GM21576 (cell line): ENCODE measurements at regions not wholly inside any gene's neighbourhood (a gene's known extent, or its start where the extent isn't known, plus 50 kb on each side); places are given as distances from the start of the nearest gene placed in this dataset.

Source experiments
- ATAC-seq: cut with Tn5 transposase; IDR thresholded peaks from one replicate; pipeline ENCODE4 v1.9.1; 2021; ENCODE audit warnings: mild to moderate bottlenecking, moderate library complexity; ENCODE audit not compliant: unreplicated experiment

DNA sequence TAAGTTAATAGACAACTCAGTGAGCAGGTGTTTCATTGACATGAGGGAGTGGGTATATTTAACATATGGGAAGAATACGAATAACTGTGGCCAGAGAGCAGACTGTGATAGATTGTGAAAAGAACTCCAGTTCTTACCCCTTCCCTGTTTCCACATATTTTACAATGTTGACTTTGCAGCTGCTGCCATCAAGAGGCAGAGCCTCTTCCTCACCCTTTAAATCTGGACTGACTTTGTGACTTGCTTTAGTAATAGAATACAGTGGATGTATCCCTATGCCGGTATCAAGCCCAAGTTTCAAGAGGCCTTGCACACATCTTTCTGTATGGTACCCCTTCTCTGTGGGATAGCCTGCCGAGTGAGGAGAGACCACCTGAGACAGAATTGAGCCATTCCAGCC lies 356.7 kb downstream of the ETNK1 start:
- no peak for ATAC-seq

DNA sequence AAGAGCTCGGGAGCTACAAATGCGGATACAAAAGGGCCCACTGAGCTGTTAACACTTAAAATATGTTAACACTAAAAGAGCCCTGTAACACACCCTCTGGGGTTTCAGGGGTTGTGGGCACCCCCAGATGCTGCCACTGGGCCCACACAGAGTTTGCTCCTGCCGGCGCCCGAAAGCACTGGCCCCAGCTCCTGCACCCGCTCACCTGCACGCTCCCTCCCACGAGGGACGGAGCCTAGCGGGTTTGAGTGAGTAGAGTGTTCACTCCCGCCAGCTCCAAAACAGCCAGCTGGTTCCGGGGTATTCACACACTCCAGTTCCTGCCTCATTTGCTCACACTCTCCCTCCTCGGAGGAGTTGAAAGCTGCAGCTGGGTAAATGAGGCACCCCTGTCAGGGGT lies 357.7 kb downstream of the ETNK1 start:
- no peak for ATAC-seq

DNA sequence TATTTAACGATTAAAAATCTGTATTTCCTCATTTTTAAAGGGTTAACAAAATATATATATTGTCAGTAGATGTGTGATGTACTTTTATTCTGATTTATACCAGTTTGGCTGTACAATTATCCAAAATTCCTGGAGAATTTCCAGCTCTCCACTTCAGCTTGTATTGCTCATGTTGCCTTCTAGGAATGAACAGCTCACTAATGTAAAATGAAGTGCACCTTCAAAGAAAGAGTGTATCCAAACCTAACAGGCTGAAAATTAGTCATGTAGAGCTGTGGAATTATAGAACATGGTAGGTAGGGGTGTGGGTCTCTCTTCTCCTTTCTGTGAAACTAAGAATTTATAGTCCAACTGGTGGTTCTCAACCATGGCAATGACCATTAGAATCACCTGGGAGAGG lies 362.0 kb downstream of the ETNK1 start:
- ATAC-seq = no peak

DNA sequence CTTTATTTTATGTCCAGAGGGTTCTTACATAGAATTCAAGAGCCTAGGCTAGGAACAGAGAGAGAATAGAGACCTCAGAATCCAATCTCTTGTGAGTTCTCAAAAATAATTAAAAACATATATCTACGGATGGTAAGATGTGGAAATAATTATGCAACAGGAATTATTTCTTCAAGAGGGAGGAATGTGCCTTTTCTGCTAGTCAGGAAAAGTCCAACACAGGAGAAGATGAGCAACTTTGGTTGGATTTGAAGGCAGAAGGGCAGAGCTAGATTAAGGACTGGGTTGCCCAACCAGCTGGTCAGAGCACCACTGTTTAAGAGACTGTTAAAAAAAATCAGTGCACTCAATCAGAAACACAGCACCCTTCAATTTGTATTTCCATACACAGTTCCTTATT lies 365.5 kb downstream of the ETNK1 start:
- ATAC-seq = no peak

DNA sequence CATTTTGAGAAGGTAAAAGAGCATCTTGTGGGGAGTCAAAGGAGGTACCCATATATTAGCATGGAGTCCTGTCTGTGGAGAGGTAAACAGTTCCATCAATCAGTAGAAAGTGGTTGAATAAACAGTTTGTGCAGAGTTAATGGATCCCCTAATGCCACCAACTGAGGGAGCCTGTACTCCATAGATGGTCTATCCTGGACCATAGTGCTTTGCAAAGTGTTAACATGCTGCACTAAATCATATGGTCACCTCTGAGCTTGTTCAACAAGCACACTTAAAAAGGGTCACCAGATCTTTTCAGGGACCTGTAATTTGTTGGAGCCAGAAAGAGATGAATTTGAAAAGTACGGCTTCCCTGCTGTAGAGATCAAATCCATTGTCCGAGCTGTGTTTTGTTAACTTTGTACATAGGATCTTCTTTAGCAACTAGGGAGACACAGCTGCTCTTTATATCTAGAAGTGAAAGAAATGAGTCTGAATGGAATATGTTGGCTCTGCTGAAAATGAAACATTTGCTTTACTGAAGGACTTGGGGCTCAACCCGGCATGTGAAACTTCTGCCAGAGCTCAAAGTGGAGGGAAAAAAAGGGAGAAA lies 366.4 kb downstream of the ETNK1 start:
- no peak for ATAC-seq

DNA sequence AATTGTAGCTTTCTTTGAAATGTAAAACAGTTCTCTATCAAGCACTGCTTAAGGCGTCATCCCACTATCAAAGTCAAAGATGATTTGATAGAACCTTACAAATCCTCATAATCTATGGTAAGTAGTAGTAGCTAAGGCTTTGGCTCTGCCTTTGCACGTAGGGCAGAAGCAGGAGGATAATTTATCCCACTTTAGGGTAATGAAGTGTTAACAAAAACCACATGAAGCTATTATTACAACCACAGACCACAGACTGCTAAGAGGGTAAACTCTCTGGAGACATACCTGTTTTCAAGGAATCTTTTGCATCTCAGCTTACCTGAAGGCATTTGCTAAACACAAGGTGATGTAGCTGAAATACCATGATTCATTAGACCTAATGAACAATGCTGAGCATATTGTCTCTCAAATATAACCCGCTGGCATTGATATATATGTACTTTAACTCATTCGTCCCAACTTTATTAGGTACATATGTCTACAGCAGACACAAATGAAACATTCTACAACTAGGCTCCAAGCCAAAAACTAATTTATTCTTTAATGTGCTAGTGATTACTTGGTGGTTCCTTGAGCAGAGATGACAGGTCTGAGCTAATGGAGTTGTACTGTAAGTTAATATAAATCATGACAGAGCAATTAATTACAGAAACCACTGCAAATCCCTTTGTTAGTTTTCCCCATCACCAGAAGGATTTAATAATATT lies 368.8 kb downstream of the ETNK1 start:
- no peak for ATAC-seq

DNA sequence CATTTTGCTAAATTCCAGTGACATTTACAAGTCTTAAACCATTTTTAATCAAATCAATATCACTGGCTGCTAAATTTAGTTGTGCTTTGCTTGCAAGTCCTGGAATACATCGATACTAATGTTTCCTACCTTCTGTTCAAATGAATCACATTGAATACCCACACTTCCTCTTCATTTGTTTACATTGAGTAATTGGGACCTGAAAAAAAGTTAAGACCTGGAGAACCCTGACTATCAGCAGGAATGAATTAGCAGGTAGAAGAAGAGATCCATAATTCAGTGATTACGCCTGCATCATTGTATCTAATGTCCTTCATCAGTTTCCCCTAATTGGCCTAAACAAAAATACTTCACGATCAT lies 369.3 kb downstream of the ETNK1 start:
- no peak for ATAC-seq

DNA sequence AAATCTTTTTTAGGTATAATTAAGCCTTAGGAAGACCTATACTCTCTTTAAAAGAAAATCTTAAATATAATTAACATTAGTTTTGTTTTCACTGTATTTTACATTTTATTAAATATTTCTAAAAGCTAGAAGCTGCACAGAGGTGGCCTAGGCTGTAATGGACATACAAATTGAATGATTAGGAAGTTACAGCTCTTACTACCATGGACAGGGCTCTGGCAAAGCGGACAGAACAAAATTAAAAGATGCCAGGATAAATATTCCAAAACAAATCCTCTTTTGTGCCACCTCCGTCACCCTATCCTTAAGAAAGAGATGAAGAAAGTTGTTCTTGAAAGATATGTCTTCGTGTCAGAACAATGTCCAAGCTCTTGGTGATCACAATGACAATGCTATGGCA lies 376.5 kb downstream of the ETNK1 start:
- no peak for ATAC-seq

DNA sequence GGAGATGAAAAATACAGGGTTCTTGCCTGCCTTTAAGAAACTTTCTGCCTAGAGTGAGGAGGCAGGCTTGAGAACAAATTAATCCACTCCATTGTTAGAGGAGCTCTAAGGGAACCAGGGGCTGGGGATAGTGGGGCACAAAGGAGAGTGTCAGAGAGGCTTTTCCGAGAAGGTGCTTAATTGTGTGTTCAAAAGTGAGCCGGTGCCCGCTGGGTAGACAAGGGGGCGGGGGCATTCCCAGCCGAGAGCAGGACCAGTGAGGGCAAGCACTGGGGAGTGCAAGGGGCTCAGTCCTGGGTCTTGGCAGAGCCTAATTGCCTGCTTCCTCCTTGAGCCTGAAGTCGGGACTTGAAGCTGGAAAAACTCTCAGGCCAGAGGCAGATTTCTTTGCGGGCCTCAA lies 377.4 kb downstream of the ETNK1 start:
- no peak for ATAC-seq

DNA sequence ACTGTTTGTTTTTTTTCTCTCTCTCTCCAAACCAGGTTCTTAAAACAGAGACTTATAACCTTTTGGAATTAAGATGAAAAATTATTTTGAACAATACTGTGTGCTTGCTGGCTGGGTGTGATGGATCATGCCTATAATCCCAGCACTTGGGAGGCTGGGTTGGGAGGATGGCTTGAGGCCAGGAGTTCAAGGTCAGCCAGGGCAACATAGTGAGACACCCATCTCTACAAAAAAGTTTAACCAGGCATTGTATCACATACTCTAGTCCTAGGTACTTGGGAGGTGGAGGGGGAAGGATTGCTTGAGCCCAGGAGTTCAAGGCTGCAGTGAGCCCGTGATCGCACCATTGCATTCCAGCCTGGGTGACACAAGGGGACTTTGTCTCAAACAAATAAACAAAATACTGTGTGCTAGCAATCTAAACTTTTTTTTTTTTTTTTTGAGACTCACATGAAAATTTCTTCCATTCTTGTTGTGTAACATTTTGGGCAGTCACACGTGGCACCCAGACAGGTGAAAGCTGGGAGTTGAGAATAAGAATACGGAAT lies 379.6 kb downstream of the ETNK1 start:
- ATAC-seq = no peak

DNA sequence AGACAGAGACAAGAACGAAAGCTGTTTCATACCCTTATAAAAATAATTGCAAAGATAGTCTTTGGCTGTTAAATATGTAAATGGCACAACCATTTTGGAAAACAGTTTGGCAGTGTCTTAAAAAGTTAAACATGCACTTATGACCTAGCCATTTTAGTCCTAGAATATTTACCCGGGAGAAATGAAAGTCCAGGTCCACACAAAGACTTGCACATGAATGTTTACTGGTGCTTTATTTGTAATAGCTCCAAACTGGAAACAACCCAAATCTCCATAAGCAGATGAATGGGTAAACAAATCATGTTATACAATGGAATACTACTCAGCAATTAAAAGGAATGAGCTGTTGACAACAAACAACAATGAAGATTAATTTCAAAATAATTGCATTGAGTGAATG lies 380.4 kb downstream of the ETNK1 start:
- no peak for ATAC-seq

DNA sequence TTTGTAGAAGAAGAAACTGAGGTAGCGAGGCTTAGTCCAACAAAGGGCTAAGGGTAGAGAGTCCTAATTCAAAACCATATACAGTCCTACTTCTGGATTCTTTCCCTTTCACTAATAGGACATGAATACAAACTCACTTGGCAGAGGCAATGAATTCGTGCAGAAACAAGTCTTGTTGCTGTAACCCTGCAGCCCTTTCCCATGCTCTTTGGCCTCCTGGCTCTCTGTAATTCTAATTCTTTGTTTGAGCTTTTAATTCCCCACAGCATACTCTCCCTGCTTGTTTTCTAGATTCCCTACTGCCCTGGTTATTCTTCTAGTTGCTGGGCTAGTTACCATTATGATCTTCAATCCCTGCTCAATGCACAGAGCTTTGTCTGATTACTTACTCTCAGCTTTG lies 381.4 kb downstream of the ETNK1 start:
- no peak for ATAC-seq

DNA sequence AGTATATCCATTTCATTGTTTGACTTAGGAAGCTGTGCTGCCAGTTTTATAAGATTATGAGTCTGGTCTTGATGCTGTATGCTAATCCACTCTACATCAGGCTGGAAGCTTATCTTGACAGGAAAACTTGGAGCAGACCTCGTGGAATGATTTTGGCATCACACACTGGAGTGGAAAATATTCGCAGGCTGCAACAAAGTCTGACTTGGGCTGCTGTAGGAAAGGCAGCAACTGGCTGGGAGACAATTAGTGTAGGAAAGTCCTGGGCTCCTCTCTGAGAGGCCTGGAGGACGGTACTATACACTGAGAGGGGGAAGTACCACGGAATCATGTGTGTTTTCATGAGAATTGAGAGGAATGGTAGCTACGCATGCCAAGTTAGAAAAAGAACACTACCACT lies 383.7 kb downstream of the ETNK1 start:
- no peak for ATAC-seq

DNA sequence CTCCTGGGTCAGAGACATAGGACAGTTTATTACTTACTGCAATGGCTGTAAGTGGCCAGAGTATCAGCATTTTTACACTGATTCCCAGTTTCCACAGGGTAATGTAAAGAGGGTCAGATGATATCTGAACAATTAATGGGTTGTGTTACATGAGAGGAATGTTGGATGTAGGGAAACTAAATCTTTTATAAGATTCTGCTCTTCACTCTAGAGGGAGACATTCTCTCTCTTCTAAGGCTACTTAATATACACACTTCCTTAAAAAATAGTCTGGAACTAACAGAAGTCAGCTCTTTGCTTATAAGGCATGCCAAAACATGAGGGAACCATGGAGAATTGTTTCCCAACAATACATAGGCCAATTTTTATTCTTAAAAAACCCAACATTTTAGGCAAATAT lies 389.8 kb downstream of the ETNK1 start:
- ATAC-seq = no peak

DNA sequence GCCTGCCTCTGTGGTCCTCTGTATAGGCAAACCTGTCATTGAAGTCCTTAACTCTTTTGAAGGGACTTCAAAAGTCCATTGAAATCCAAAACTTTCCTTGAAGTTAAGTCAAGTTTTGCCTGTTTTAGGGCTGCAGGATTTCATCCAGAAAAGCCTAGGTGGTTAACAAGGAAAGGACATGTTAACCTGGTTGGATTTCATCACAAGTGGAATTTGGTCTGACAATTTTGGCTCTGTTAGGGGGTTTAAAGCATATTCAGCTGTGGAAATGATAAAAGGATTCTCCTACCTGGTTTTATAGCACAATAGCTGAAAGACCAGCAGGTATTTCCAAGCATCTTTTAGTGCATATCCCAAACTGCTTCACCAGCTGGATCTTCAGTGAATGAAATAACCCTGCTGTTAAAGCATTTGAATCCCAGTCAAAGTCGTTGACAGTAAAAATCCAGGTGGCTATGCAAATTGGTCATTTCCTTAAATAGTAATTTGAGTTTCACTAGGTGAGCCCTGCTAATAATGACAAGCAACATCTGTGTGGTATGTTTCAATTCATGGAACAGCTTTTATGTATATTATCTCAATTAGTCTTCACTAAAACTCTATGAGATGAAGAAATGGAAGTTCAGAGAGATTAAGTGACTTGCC lies 400.5 kb downstream of the ETNK1 start:
- no peak for ATAC-seq

DNA sequence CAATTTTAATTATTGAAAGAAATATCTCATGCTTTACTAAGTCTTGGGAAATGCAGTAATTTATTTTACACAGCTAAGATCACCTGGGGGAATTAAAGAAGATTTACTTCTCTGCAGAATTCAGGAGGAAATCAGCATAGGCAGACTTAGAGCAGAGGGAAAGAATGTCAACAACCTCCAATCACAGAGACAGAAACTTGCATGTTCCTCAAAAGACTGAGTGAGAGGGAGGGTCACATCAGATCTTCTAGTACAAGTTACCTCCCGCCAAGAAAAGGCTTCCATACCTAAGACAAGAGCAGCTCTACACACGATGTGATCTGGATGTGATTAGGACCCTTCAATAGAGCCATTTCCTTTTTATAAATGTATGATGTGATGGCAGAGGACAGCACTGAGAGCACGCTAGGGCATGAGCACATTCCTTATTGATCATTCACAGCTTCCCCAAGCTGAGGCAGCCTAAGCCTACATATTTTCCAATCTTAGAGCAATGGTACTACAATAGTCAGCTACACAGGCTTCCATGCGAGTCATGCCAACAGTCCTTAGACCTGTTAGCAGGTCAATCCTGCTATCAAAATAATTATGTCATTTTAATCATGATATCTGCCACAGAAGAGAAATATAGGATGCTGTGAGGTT lies 403.3 kb downstream of the ETNK1 start:
- no peak for ATAC-seq

DNA sequence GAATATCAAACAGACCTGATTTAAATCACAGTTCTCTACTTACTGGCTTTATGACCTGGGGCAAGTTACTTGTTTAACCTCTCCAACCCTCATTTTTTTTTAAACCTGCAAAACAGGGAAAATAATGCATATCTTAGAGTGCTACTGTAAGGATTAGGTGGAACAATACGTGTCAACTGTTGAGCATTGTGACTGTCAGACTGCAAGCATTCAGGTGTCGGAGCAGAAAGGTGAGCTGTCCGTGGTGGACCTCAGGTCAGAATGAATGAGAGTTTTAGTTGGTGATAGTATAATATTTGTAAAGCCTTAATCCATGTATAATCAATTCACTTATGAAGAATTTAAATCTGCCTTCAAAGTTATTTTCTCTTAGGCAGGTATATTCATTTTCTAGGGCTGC lies 404.2 kb downstream of the ETNK1 start:
- ATAC-seq = no peak

DNA sequence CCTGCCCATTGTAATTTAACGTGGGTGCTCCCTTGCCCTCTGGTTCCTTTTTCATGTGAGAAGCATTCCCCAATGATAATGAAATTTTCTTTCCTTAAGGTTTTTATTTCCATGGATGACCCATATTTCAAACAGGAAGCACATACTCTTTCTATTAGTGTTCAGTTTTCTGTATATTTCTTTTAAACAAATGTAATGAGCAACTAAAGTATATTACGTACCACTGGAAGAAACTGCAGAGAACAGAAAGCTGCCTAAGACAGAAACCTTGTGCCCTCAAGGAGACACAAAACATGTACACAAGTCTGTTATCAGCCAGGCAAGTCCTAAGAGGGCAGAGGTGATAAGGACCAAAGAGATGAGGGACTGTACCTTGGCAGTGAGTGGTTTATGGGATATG lies 414.9 kb downstream of the ETNK1 start:
- no peak for ATAC-seq

DNA sequence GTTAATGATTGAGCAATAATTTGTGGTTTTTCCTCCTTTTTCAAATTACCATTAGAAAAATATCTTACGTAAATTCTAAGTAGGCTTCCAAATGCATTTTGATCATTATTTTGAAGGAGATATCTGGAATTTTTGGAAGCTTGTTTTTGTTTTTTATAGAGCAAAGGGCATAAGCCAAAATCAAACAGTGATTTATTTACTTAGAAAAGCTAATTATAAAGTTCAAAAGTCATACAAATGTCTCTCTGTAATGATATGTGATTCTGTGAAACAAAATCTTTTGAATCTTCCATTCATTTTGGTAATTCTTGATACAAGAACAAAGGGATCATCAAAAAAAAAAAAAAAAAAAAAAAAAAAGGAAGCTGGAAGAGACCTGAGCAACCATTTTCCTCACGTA lies 416.8 kb downstream of the ETNK1 start:
- no peak for ATAC-seq

DNA sequence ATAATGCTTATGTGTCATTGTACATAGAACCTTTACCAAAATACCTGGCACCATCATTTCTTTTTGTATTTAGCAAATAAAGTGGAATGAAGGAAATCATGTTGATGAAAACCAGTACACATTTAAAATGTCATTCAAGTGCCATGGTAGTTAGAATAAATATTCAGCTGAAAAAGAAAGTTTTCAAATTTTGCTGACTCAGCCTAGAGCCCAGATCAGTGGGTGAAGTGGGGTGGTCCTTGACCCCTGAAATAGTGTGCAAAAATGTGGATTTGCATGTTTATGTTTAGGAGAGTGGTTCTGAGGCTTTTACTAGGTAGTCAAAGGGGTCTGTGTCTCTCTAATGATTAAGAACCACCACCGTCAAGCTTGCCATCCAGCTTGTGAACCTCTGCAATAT lies 418.7 kb downstream of the ETNK1 start:
- no peak for ATAC-seq

DNA sequence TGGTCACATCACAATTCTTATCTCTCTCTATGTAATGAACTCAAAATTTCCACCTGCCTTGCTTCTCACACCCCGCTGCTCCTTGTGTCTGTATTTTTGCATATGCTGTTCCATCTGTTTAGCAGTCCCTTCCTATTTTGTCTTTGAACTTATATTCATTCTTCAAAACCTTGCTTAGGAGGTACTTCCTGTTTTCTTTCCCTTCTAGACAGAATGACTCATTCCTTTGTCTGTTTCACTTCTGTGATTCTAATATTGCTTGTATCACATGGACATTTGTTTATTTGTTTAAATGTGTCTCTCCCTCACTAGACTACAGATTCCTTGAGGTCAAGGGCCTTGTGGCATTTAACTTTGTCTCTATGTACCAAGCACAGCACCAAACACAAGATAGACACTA lies 424.2 kb downstream of the ETNK1 start:
- ATAC-seq = peak; percentile 86

DNA sequence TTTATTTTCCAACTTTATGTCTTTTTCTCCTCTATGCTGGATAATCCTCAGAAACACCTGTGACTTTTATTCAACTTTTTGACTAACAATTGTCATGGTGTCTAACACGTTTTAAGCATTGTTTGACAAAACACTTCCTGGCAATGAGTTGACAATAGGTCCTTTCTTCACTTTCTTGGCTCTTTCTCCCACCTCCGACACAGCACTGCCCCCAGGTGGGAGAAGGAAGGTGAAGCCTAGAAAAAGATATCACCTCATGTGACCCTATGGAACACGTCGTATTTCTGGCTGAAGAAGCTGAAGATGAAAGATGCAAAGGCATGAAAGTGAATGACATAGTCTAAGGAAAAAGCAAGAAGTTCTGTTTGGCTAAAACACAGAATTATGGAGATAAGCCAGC lies 430.0 kb downstream of the ETNK1 start:
- no peak for ATAC-seq
